ENCODE measurements at regions not wholly inside any gene's neighbourhood (a gene's known extent, or its start where the extent isn't known, plus 50 kb on each side); places are given as distances from the start of the nearest gene placed in this dataset.

GRCh38 chr15:57816599-57816998, 110.1 kb downstream of the POLR2M start:
- Histone ChIP-seq H3K27ac (ENCODE audit: insufficient read depth, low read length) (no peak overlapping the region), H3K79me2 (ENCODE audit: control insufficient read depth, insufficient read depth, low read length) (no peaks in the 10 kb centered on the region), H4K20me1 (ENCODE audit: control insufficient read depth, extremely low read depth, insufficient read depth, low read length) (no peaks in the 10 kb centered on the region), H3K4me2 (ENCODE audit: extremely low read depth, insufficient read depth, low read length) (no peak overlapping the region), H3K9me3 (ENCODE audit: control insufficient read depth, insufficient read depth, low read depth, low read length) (no peaks in the 10 kb centered on the region), H3K27me3 (ENCODE audit: control insufficient read depth, insufficient read depth, low read length) (peaks cover 8% of the 10 kb centered on the region), H3K9ac (ENCODE audit: insufficient read depth, low read length) (no peak overlapping the region), H2AFZ (ENCODE audit: low read length) (no peak overlapping the region), H3K4me3 (replicated peaks in 1 of 4; ENCODE audit: control extremely low read depth in 1 of 4, insufficient read depth in 1 of 4, low read depth in 3 of 4, low read length in 4 of 4) (no peak overlapping the region), H3K4me1 (ENCODE audit: control insufficient read depth, extremely low read depth, insufficient read depth, low read length) (no peaks in the 10 kb centered on the region), H3K36me3 (ENCODE audit: control insufficient read depth, insufficient read depth, low read length) (no peaks in the 10 kb centered on the region)
- TF ChIP-seq EZH2 (IDR thresholded peaks at IDR 0.05; ENCODE audit: low read length, missing control alignments) (no peak), CTCF (conservative IDR thresholded peaks at IDR 0.05 in 1 of 2, IDR thresholded peaks at IDR 0.05 in 1 of 2; ENCODE audit: low read depth in 1 of 2, low read length in 2 of 2) (no peak)
- DNase-seq (ENCODE audit: low read depth in 2 of 2), result no peak

GRCh38 chr15:57819646-57820045, 113.1 kb downstream of the POLR2M start:
- Histone ChIP-seq H3K27me3 (ENCODE audit: control insufficient read depth, insufficient read depth, low read length) (peaks cover 8% of the 10 kb centered on the region), H3K4me2 (ENCODE audit: extremely low read depth, insufficient read depth, low read length) (no peak overlapping the region), H3K9ac (ENCODE audit: insufficient read depth, low read length) (no peak overlapping the region), H3K36me3 (ENCODE audit: control insufficient read depth, insufficient read depth, low read length) (no peaks in the 10 kb centered on the region), H3K27ac (ENCODE audit: insufficient read depth, low read length) (no peak overlapping the region), H4K20me1 (ENCODE audit: control insufficient read depth, extremely low read depth, insufficient read depth, low read length) (no peaks in the 10 kb centered on the region), H3K4me3 (replicated peaks in 1 of 4; ENCODE audit: control extremely low read depth in 1 of 4, insufficient read depth in 1 of 4, low read depth in 3 of 4, low read length in 4 of 4) (no peak overlapping the region), H3K4me1 (ENCODE audit: control insufficient read depth, extremely low read depth, insufficient read depth, low read length) (no peaks in the 10 kb centered on the region), H2AFZ (ENCODE audit: low read length) (no peak overlapping the region), H3K79me2 (ENCODE audit: control insufficient read depth, insufficient read depth, low read length) (no peaks in the 10 kb centered on the region), H3K9me3 (ENCODE audit: control insufficient read depth, insufficient read depth, low read depth, low read length) (no peaks in the 10 kb centered on the region)
- no peak for TF ChIP-seq CTCF (conservative IDR thresholded peaks at IDR 0.05 in 1 of 2, IDR thresholded peaks at IDR 0.05 in 1 of 2; ENCODE audit: low read depth in 1 of 2, low read length in 2 of 2)
- DNase-seq (ENCODE audit: low read depth in 2 of 2), result no peak

GRCh38 chr15:57820119-57820518, 113.6 kb downstream of the POLR2M start:
- Histone ChIP-seq H3K4me3 (replicated peaks in 1 of 4; ENCODE audit: control extremely low read depth in 1 of 4, insufficient read depth in 1 of 4, low read depth in 3 of 4, low read length in 4 of 4) (no peak overlapping the region), H3K9ac (ENCODE audit: insufficient read depth, low read length) (no peak overlapping the region), H3K27me3 (ENCODE audit: control insufficient read depth, insufficient read depth, low read length) (peaks cover 8% of the 10 kb centered on the region), H3K27ac (ENCODE audit: insufficient read depth, low read length) (no peak overlapping the region), H3K4me1 (ENCODE audit: control insufficient read depth, extremely low read depth, insufficient read depth, low read length) (no peaks in the 10 kb centered on the region), H3K4me2 (ENCODE audit: extremely low read depth, insufficient read depth, low read length) (no peak overlapping the region), H3K9me3 (ENCODE audit: control insufficient read depth, insufficient read depth, low read depth, low read length) (no peaks in the 10 kb centered on the region), H3K36me3 (ENCODE audit: control insufficient read depth, insufficient read depth, low read length) (no peaks in the 10 kb centered on the region), H4K20me1 (ENCODE audit: control insufficient read depth, extremely low read depth, insufficient read depth, low read length) (no peaks in the 10 kb centered on the region), H2AFZ (ENCODE audit: low read length) (no peak overlapping the region), H3K79me2 (ENCODE audit: control insufficient read depth, insufficient read depth, low read length) (no peaks in the 10 kb centered on the region)
- DNase-seq (ENCODE audit: low read depth in 2 of 2), result peak in 1 of 2 donors; percentile 50
- TF ChIP-seq CTCF (conservative IDR thresholded peaks at IDR 0.05 in 1 of 2, IDR thresholded peaks at IDR 0.05 in 1 of 2; ENCODE audit: low read depth in 1 of 2, low read length in 2 of 2), result no peak
- TF ChIP-seq EZH2 (IDR thresholded peaks at IDR 0.05; ENCODE audit: low read length, missing control alignments), result no peak
